Endodermal cell (in vitro differentiated cells): ENCODE measurements at regions not wholly inside any gene's neighbourhood (a gene's known extent, or its start where the extent isn't known, plus 50 kb on each side); places are given as distances from the start of the nearest gene placed in this dataset.

Experiments used
- DNase-seq: peaks from one replicate; pipeline ENCODE4 v3.0.0-alpha.2; 2017
- H3K27ac ChIP-seq: 2 replicates; pipeline ENCODE4 v1.5.1; 2013; ENCODE audit warnings: mild to moderate bottlenecking, low read depth, low read length, moderate library complexity
- H3K27me3 ChIP-seq: 2 replicates; pipeline ENCODE4 v1.6.1; 2013; ENCODE audit warnings: mild to moderate bottlenecking, low read length, moderate library complexity; ENCODE audit not compliant: insufficient read depth, control insufficient read depth, poor library complexity, severe bottlenecking
- H3K36me3 ChIP-seq: 2 replicates; pipeline ENCODE4 v1.7.0; 2013; ENCODE audit warnings: mild to moderate bottlenecking, low read length, moderate library complexity; ENCODE audit not compliant: control insufficient read depth, insufficient read depth
- H3K4me1 ChIP-seq: one replicate; pipeline ENCODE4 v1.7.0; 2013; ENCODE audit warnings: low read length; ENCODE audit not compliant: control insufficient read depth, insufficient read depth
- H3K4me3 ChIP-seq: 2 replicates; pipeline ENCODE4 v1.5.1; 2013; ENCODE audit warnings: mild to moderate bottlenecking, low read length, moderate library complexity
- H3K9ac ChIP-seq: 2 replicates; pipeline ENCODE4 v1.6.1; 2013; ENCODE audit warnings: mild to moderate bottlenecking, low read length, moderate library complexity; ENCODE audit not compliant: poor library complexity, severe bottlenecking; ENCODE audit errors: extremely low read depth
- H3K9me3 ChIP-seq: 2 replicates; pipeline ENCODE4 v1.6.1; 2013; ENCODE audit warnings: mild to moderate bottlenecking, low read length, moderate library complexity; ENCODE audit not compliant: control insufficient read depth
- H3K27ac Mint-ChIP-seq: 2 replicates; pipeline ENCODE4 v1.8.0; 2020; ENCODE audit warnings: mixed read lengths
- H3K27me3 Mint-ChIP-seq: 2 replicates; pipeline ENCODE4 v1.8.0; 2021; ENCODE audit warnings: mild to moderate bottlenecking, mixed read lengths; ENCODE audit not compliant: insufficient read depth
- H3K36me3 Mint-ChIP-seq: 2 replicates; pipeline ENCODE4 v1.8.0; 2020; ENCODE audit warnings: low read depth, mixed read lengths
- H3K4me1 Mint-ChIP-seq: 2 replicates; pipeline ENCODE4 v1.8.0; 2020; ENCODE audit warnings: mixed read lengths
- H3K4me3 Mint-ChIP-seq: 2 replicates; pipeline ENCODE4 v1.8.0; 2020; ENCODE audit warnings: mild to moderate bottlenecking, moderate library complexity, mixed read lengths
- H3K9me3 Mint-ChIP-seq: 2 replicates; pipeline ENCODE4 v1.8.0; 2020; ENCODE audit warnings: mild to moderate bottlenecking, mixed read lengths
- WGBS, 2 experiments: methylation state at CpG; one replicate each; pipeline versions ENCODE4 v1.1.5 to v1.1.7; 2013; ENCODE audit warnings: missing lambda C conversion rate in 2 of 2, mixed read lengths in 1 of 2; ENCODE audit not compliant: insufficient coverage in 1 of 2, insufficient read length in 1 of 2; 5-methylcytosine and 5-hydroxymethylcytosine counted together
- TF ChIP-seq, protein P1 (sequence below): fragments of 200-600 bp; sonication (generic); conservative IDR thresholded peaks from 2 replicates; pipeline ENCODE4 v1.5.0; 2021; ENCODE audit warnings: antibody characterized with exemption, mild to moderate bottlenecking

DNA sequence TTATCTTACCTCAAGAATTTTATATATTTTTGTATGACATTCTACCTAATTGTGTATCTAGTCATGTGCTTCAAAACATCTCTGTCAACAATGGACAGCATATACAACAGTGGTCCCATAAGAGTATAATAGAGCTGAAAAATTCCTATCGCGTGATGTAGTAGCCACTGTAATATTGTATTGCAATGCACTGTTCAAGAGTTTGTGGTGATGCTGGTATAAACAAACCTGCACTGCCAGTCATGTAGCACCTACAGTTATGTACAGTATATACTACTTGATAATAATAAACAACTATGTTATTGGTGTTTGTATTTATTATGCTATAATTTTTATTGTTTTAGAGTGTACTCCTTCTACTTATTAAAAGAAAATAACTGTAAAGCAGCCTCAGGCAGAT lies 672.7 kb downstream of the CD109 start:
- no peak overlapping the region for H3K27ac ChIP-seq
- no peak overlapping the region for H3K4me3 Mint-ChIP-seq
- no peak for DNase-seq
- H3K36me3 ChIP-seq, result no peaks in the 10 kb centered on the region
- H3K4me1 ChIP-seq, result no peaks in the 10 kb centered on the region
- 91% methylated on average over 2 of the region's 2 CpGs; no CpG with 5 or more reads in 1 of the 2 experiments for WGBS, 2 experiments
- TF ChIP-seq, protein P1, sequence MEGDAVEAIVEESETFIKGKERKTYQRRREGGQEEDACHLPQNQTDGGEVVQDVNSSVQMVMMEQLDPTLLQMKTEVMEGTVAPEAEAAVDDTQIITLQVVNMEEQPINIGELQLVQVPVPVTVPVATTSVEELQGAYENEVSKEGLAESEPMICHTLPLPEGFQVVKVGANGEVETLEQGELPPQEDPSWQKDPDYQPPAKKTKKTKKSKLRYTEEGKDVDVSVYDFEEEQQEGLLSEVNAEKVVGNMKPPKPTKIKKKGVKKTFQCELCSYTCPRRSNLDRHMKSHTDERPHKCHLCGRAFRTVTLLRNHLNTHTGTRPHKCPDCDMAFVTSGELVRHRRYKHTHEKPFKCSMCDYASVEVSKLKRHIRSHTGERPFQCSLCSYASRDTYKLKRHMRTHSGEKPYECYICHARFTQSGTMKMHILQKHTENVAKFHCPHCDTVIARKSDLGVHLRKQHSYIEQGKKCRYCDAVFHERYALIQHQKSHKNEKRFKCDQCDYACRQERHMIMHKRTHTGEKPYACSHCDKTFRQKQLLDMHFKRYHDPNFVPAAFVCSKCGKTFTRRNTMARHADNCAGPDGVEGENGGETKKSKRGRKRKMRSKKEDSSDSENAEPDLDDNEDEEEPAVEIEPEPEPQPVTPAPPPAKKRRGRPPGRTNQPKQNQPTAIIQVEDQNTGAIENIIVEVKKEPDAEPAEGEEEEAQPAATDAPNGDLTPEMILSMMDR, result no peak
- H3K36me3 Mint-ChIP-seq, result no peaks in the 10 kb centered on the region
- no peaks in the 10 kb centered on the region for H3K9me3 ChIP-seq
- H3K27ac Mint-ChIP-seq, result no peak overlapping the region
- H3K27me3 ChIP-seq, result no peaks in the 10 kb centered on the region
- H3K27me3 Mint-ChIP-seq, result no peaks in the 10 kb centered on the region
- no peak overlapping the region for H3K4me3 ChIP-seq
- no peaks in the 10 kb centered on the region for H3K9me3 Mint-ChIP-seq
- H3K9ac ChIP-seq, result no peak overlapping the region
- H3K4me1 Mint-ChIP-seq, result no peaks in the 10 kb centered on the region

DNA sequence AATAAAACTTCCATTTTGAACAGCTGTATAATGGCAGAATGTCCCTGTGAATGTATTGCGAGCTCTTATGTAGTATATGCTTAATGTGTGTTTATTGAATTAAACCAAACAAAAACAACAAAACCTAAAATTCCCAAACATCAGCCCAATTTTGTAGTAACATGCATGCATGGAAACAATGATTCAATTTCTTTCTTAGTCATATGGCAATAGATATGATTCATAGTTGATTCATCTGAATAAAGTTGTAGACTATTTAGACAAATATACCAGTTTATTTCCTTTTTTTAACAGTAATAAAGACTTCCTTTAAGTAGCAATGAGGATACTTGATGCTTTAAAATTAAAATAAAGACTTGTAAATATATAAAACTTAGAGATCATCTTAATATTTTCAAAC lies 670.6 kb downstream of the CD109 start:
- H3K27ac ChIP-seq, result no peak overlapping the region
- H3K36me3 Mint-ChIP-seq, result no peaks in the 10 kb centered on the region
- no peaks in the 10 kb centered on the region for H3K9me3 ChIP-seq
- H3K4me3 Mint-ChIP-seq, result no peak overlapping the region
- H3K4me3 ChIP-seq, result no peak overlapping the region
- H3K9me3 Mint-ChIP-seq, result no peaks in the 10 kb centered on the region
- no peaks in the 10 kb centered on the region for H3K27me3 Mint-ChIP-seq
- H3K36me3 ChIP-seq, result no peaks in the 10 kb centered on the region
- no peak overlapping the region for H3K27ac Mint-ChIP-seq
- H3K9ac ChIP-seq, result no peak overlapping the region
- 80% methylated on average over 1 of the region's 1 CpG; no CpG with 5 or more reads in 1 of the 2 experiments for WGBS, 2 experiments
- TF ChIP-seq, protein P1, result no peak
- no peaks in the 10 kb centered on the region for H3K4me1 ChIP-seq
- DNase-seq, result no peak
- H3K27me3 ChIP-seq, result no peaks in the 10 kb centered on the region
- no peaks in the 10 kb centered on the region for H3K4me1 Mint-ChIP-seq

DNA sequence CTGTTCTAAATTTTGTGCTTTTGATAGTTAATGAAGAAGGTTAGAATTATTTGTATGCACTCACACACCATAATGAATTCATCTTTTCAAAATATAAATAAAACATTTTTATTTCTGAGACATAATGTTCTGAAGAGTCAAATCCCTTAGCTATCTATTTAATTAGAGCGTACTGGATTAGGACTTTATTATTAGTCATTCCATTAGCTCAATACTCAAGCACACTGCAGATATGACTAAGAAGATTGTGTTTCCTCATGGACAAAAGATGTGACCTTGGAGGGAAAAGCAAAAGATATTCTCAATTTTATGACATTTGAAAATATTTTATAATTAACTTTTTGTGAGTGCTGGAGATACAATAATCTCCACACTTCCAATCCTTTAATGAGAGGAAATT lies 666.4 kb downstream of the CD109 start:
- no peak for DNase-seq
- Mint-ChIP-seq H3K9me3 (no peaks in the 10 kb centered on the region), H3K27me3 (no peaks in the 10 kb centered on the region), H3K36me3 (no peaks in the 10 kb centered on the region), H3K27ac (no peak overlapping the region), H3K4me3 (no peak overlapping the region), H3K4me1 (no peaks in the 10 kb centered on the region)
- Histone ChIP-seq H3K27ac (no peak overlapping the region), H3K9ac (no peak overlapping the region), H3K36me3 (no peaks in the 10 kb centered on the region), H3K4me1 (no peaks in the 10 kb centered on the region), H3K27me3 (no peaks in the 10 kb centered on the region), H3K4me3 (no peak overlapping the region), H3K9me3 (no peaks in the 10 kb centered on the region)
- WGBS, 2 experiments, result 100% methylated on average over 1 of the region's 1 CpG; no CpG with 5 or more reads in 1 of the 2 experiments
- TF ChIP-seq, protein P1, result no peak
